ENCODE measurements at regions not wholly inside any gene's neighbourhood (a gene's known extent, or its start where the extent isn't known, plus 50 kb on each side); places are given as distances from the start of the nearest gene placed in this dataset.

DNA sequence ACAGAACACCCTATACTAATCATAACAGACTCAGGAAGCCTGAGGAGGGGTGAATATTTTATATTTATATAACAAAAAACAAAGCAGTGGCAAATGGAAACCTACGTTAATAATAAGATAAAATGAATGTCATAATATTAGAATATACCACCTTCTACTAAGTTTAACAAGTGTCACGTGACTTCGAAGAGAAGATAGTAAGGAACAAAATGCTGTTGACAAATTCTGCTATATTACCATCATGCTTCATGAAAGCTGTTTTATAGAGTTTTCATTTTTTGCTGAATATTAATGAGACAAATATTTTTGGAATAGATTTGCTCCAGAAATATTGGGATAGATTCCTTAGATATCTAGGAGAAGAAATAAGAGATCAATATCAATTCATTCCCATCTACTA lies 450.6 kb upstream of the DCN start:
- H4K20me1 ChIP-seq (ENCODE audit: insufficient read depth, low read length): no peaks in the 10 kb centered on the region
- no peaks in the 10 kb centered on the region for H3K9me2 ChIP-seq (replicated peaks; ENCODE audit: insufficient read depth, low read length)
- H2AFZ ChIP-seq (ENCODE audit: low read length): no peak overlapping the region
- no peak overlapping the region for H3K4me2 ChIP-seq (ENCODE audit: low read depth, low read length)
- TF ChIP-seq EZH2 (optimal IDR thresholded peaks at IDR 0.05; ENCODE audit: low read depth, low read length): no peak
- TF ChIP-seq, protein P1, sequence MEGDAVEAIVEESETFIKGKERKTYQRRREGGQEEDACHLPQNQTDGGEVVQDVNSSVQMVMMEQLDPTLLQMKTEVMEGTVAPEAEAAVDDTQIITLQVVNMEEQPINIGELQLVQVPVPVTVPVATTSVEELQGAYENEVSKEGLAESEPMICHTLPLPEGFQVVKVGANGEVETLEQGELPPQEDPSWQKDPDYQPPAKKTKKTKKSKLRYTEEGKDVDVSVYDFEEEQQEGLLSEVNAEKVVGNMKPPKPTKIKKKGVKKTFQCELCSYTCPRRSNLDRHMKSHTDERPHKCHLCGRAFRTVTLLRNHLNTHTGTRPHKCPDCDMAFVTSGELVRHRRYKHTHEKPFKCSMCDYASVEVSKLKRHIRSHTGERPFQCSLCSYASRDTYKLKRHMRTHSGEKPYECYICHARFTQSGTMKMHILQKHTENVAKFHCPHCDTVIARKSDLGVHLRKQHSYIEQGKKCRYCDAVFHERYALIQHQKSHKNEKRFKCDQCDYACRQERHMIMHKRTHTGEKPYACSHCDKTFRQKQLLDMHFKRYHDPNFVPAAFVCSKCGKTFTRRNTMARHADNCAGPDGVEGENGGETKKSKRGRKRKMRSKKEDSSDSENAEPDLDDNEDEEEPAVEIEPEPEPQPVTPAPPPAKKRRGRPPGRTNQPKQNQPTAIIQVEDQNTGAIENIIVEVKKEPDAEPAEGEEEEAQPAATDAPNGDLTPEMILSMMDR (IDR thresholded peaks at IDR 0.05; ENCODE audit: low read length): no peak
- no peaks in the 10 kb centered on the region for H3K36me3 ChIP-seq (replicated peaks; ENCODE audit: insufficient read depth, low read length)
- no peaks in the 10 kb centered on the region for H3F3A ChIP-seq (ENCODE audit: insufficient read depth, low read length)
- H3K4me1 ChIP-seq (ENCODE audit: low read length): peaks cover 14% of the 10 kb centered on the region
- H3K27ac ChIP-seq (ENCODE audit: low read length): no peak overlapping the region
- H3K9me3 ChIP-seq (replicated peaks; ENCODE audit: insufficient read depth, low read length): no peaks in the 10 kb centered on the region
- H3K4me3 ChIP-seq (ENCODE audit: low read length): no peak overlapping the region
- H3K9ac ChIP-seq (ENCODE audit: low read length): no peak overlapping the region
- H3K27me3 ChIP-seq (replicated peaks; ENCODE audit: insufficient read depth, low read length): no peaks in the 10 kb centered on the region
- DNase-seq: no peak
- no peaks in the 10 kb centered on the region for H3K79me2 ChIP-seq (ENCODE audit: low read length)

DNA sequence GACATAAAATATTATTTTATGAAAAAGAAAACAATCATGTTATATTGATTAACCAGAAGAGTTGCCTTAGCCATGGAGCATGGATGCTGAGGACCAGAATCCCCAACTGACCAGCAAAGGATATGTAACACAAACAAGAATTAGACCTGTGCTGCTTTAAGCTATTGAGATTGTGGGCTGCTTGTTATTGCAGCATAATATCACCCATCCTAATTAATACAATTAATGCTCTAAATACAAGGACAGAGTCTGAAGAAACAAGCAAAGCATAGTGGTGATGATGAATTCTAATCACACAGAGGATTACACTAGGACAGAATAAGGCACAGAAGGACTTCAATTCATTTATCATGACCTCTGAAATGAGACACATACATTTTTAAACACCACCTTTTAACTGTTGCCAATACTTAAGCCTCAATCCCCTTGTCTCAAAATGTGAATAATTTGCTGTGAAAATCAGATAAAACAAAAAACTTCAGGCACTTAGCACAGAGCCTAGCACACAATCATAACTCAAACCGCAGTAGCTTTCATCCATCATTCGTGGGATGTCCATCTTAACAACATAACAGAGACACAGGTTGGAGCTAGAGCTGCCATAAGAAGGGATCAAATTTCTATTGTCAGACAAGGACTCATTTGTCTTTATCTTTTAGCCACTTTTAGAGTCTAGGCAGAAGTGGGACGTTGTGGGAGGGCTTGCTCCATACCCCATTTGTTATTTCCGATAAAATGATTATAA lies 449.6 kb upstream of the DCN start:
- no peaks in the 10 kb centered on the region for H3F3A ChIP-seq (ENCODE audit: insufficient read depth, low read length)
- H3K79me2 ChIP-seq (ENCODE audit: low read length): no peaks in the 10 kb centered on the region
- no peak for DNase-seq
- no peak overlapping the region for H2AFZ ChIP-seq (ENCODE audit: low read length)
- no peak overlapping the region for H3K9ac ChIP-seq (ENCODE audit: low read length)
- H3K36me3 ChIP-seq (replicated peaks; ENCODE audit: insufficient read depth, low read length): no peaks in the 10 kb centered on the region
- no peak overlapping the region for H3K4me3 ChIP-seq (ENCODE audit: low read length)
- no peaks in the 10 kb centered on the region for H3K27me3 ChIP-seq (replicated peaks; ENCODE audit: insufficient read depth, low read length)
- H3K4me1 ChIP-seq (ENCODE audit: low read length): peaks cover 14% of the 10 kb centered on the region
- no peak for TF ChIP-seq EZH2phosphoT487 (IDR thresholded peaks at IDR 0.05; ENCODE audit: low read length)
- no peak for TF ChIP-seq EZH2 (optimal IDR thresholded peaks at IDR 0.05; ENCODE audit: low read depth, low read length)
- TF ChIP-seq, protein P1 (IDR thresholded peaks at IDR 0.05; ENCODE audit: low read length): no peak
- H3K9me2 ChIP-seq (replicated peaks; ENCODE audit: insufficient read depth, low read length): no peaks in the 10 kb centered on the region
- H3K9me3 ChIP-seq (replicated peaks; ENCODE audit: insufficient read depth, low read length): no peaks in the 10 kb centered on the region
- no peaks in the 10 kb centered on the region for H4K20me1 ChIP-seq (ENCODE audit: insufficient read depth, low read length)
- H3K4me2 ChIP-seq (ENCODE audit: low read depth, low read length): no peak overlapping the region
- H3K27ac ChIP-seq (ENCODE audit: low read length): no peak overlapping the region

DNA sequence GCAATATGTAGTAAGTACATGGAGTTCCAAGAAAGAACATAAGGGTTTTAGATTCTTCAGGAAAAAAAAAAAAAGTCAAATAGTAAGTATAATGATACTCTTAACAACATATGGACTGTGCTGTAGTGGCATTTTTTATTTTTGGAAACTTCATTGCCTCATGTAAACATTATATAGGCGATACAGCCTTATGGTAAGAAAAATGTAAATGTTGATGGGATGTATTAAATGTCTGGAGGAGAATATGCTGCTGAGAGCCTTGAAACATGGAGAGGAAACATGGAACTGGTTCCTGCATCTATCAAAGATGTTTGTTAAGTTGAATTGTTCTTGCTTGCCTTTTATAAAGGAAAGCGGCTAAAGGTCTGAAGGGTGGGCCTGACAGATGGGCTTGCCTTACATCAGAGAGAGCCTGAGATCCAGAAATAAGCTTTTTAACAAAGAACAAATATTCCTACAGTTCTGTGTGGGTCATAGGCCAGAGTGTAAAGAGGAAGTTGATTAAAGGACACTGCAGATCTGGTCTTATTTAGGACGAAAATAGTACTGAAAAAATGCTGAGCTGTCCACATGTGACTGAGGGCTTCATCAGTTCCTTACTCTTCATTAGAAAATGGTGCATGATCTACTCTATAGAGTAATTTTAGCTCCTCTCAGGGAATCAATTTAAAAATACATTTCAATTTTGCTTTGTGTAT lies 448.1 kb upstream of the DCN start:
- Histone ChIP-seq H3K4me1 (ENCODE audit: low read length) (peaks cover 14% of the 10 kb centered on the region), H3K9ac (ENCODE audit: low read length) (no peak overlapping the region), H3K36me3 (replicated peaks; ENCODE audit: insufficient read depth, low read length) (no peaks in the 10 kb centered on the region), H3F3A (ENCODE audit: insufficient read depth, low read length) (no peaks in the 10 kb centered on the region), H4K20me1 (ENCODE audit: insufficient read depth, low read length) (no peaks in the 10 kb centered on the region), H3K27ac (ENCODE audit: low read length) (no peak overlapping the region), H3K4me3 (ENCODE audit: low read length) (no peak overlapping the region), H3K27me3 (replicated peaks; ENCODE audit: insufficient read depth, low read length) (no peaks in the 10 kb centered on the region), H3K9me2 (replicated peaks; ENCODE audit: insufficient read depth, low read length) (no peaks in the 10 kb centered on the region), H3K79me2 (ENCODE audit: low read length) (no peaks in the 10 kb centered on the region), H2AFZ (ENCODE audit: low read length) (no peak overlapping the region; the same call in 1 of the 2 replicates), H3K9me3 (replicated peaks; ENCODE audit: insufficient read depth, low read length) (no peaks in the 10 kb centered on the region), H3K4me2 (ENCODE audit: low read depth, low read length) (no peak overlapping the region)
- TF ChIP-seq, protein P1 (IDR thresholded peaks at IDR 0.05; ENCODE audit: low read length): no peak
- TF ChIP-seq EZH2 (optimal IDR thresholded peaks at IDR 0.05; ENCODE audit: low read depth, low read length): no peak
- no peak for TF ChIP-seq EZH2phosphoT487 (IDR thresholded peaks at IDR 0.05; ENCODE audit: low read length)
- DNase-seq: peak; percentile 55
